Right atrium auricular region (tissue), 2 donors: ENCODE measurements at regions not wholly inside any gene's neighbourhood (a gene's known extent, or its start where the extent isn't known, plus 50 kb on each side); places are given as distances from the start of the nearest gene placed in this dataset.
A peak's percentile ranks its signal among the peaks of the same experiment; 100 is the strongest.
"Not testable (repeated sequence)": the region's sequence is repeated elsewhere in the genome, so short reads cannot be mapped to it uniquely, and the experiment has no call there.

Experiments
- DNase-seq: peaks from one replicate; pipeline ENCODE4 v3.0.0-alpha.2; 2019; ENCODE audit warnings: low spot score
- H3K27ac ChIP-seq, 2 donors: fragments of 200-600 bp; sonication (generic); 1 replicate in 1 of 2; 2 replicates in 1 of 2; pipeline ENCODE4 v1.5.1; 2016 to 2019
- H3K27me3 ChIP-seq, 2 donors: fragments of 200-600 bp; sonication (generic); one replicate each; pipeline versions ENCODE4 v1.5.1 to v1.6.0; 2017 to 2019
- H3K36me3 ChIP-seq: fragments of 200-600 bp; sonication (generic); one replicate; pipeline ENCODE4 v1.5.1; 2016
- H3K4me1 ChIP-seq, 2 donors: fragments of 200-600 bp; sonication (generic); one replicate each; pipeline versions ENCODE4 v1.5.1 to v1.6.0; 2017 to 2019
- H3K4me3 ChIP-seq, 2 donors: fragments of 200-600 bp; sonication (generic); 1 replicate in 1 of 2; 2 replicates in 1 of 2; pipeline ENCODE4 v1.5.1; 2017 to 2019; ENCODE audit warnings: mild to moderate bottlenecking in 1 of 2, moderate library complexity in 1 of 2
- H3K9me3 ChIP-seq, 2 donors: fragments of 200-600 bp; sonication (generic); one replicate each; pipeline ENCODE4 v1.5.1; 2019
- CTCF ChIP-seq, 2 donors: fragments of 200-600 bp; sonication (generic); IDR thresholded peaks; one replicate each; pipeline ENCODE4 v1.5.1; 2019; ENCODE audit warnings: antibody characterized with exemption in 2 of 2

DNA sequence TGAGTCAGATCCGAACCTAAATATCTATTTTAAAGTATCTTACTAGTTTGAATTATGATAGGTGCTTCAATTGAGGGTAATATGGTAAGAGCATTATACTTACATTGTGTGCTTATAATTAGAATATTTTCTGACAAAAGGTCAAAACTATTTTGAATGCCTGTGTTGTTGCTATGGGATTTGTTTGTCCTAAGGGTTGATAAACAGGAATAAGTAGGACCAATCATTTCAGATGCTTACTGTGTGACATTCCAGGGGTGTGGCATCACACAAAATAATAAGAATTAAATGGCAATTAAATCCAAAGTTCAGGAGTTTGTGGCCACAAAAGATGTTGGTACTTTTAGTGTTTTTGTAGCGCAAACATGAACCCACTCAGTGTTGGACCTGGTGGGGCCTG lies 256.2 kb upstream of the DDHD1 start:
- H3K9me3 ChIP-seq = no peaks in the 10 kb centered on the region
- H3K27me3 ChIP-seq = no peaks in the 10 kb centered on the region
- H3K27ac ChIP-seq = peak overlapping the region; percentile 28 to 56
- peaks cover 3 to 15% of the 10 kb centered on the region in 2 donors for H3K4me1 ChIP-seq
- no peak for TF ChIP-seq CTCF (IDR thresholded peaks at IDR 0.05)
- H3K36me3 ChIP-seq = no peaks in the 10 kb centered on the region
- no peak overlapping the region for H3K4me3 ChIP-seq
- no peak for DNase-seq

GRCh38 chr14:53408175-53408879 lies 255.2 kb upstream of the DDHD1 start:
- no peak overlapping the region for H3K4me3 ChIP-seq
- no peaks in the 10 kb centered on the region for H3K36me3 ChIP-seq
- H3K27ac ChIP-seq = no peak overlapping the region
- H3K9me3 ChIP-seq = no peaks in the 10 kb centered on the region
- no peaks in the 10 kb centered on the region for H3K27me3 ChIP-seq
- DNase-seq = no peak
- no peak for TF ChIP-seq CTCF (IDR thresholded peaks at IDR 0.05)
- H3K4me1 ChIP-seq = peaks cover 3 to 15% of the 10 kb centered on the region in 2 donors

DNA sequence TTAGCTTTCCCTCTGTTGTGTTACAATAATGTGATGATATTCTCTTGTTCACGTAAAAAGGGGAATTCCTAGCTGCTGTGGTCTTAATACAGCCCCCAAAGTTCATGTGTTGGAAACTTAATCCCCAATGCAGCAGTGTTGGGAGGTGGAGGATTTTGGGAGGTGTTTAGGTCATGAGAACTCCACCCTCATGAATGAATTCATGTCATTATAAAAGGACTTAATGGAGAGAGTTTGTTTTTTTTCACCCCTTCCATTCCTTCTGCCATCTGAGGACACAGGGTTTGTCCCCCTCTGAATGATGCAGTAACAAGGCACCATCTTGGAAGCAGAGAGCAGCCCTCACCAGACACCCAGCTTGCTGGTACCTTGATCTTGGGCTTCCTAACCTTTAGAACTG lies 253.4 kb upstream of the DDHD1 start:
- no peaks in the 10 kb centered on the region for H3K9me3 ChIP-seq
- H3K27me3 ChIP-seq = no peaks in the 10 kb centered on the region
- no peak for DNase-seq
- H3K4me1 ChIP-seq = peaks cover 3 to 15% of the 10 kb centered on the region in 2 donors
- no peak overlapping the region for H3K27ac ChIP-seq
- no peak overlapping the region for H3K4me3 ChIP-seq
- no peaks in the 10 kb centered on the region for H3K36me3 ChIP-seq
- TF ChIP-seq CTCF (IDR thresholded peaks at IDR 0.05) = no peak

- Histone ChIP-seq H3K4me1 (no peaks in the 10 kb centered on the region), H3K36me3 (no peaks in the 10 kb centered on the region), H3K27me3 (no peaks in the 10 kb centered on the region), H3K4me3 (no peak overlapping the region), H3K9me3 (no peaks in the 10 kb centered on the region), H3K27ac (no peak overlapping the region)
- DNase-seq = no peak
- TF ChIP-seq CTCF (IDR thresholded peaks at IDR 0.05) = no peak
These were observed 248.5 kb upstream of the DDHD1 start for GRCh38 chr14:53401646-53402045.

- DNase-seq = no peak
- TF ChIP-seq CTCF (IDR thresholded peaks at IDR 0.05) = no peak
- no peaks in the 10 kb centered on the region for H3K27me3 ChIP-seq
- H3K9me3 ChIP-seq = peaks cover 9 to 14% of the 10 kb centered on the region in 2 donors
- no peak overlapping the region for H3K27ac ChIP-seq
- H3K36me3 ChIP-seq = no peaks in the 10 kb centered on the region
- H3K4me3 ChIP-seq = no peak overlapping the region
- no peaks in the 10 kb centered on the region for H3K4me1 ChIP-seq
These were observed 245.9 kb upstream of the DDHD1 start for GRCh38 chr14:53399057-53399456.

DNA sequence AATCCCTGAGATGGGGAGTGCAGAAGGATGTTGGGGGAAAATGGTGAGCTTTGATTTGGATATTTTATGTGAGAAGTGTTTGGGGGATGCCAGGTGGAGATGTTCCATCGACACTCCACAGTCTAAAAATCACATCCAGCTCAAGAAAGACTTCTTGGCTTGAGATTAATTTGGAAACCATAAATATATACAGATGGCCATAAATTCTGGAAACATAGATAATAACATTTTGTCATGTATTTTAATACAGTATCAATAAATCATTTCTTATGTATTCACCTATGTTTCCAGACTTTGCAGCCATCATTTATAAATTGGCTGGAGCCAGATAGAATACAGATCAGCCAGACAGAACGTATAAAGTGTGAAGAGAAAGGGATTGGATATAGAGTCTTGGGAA lies 245.5 kb upstream of the DDHD1 start:
- H3K27me3 ChIP-seq = no peaks in the 10 kb centered on the region
- TF ChIP-seq CTCF (IDR thresholded peaks at IDR 0.05) = no peak
- no peaks in the 10 kb centered on the region for H3K4me1 ChIP-seq
- H3K4me3 ChIP-seq = no peak overlapping the region
- no peak overlapping the region for H3K27ac ChIP-seq
- H3K9me3 ChIP-seq = peaks cover 9 to 14% of the 10 kb centered on the region in 2 donors
- no peaks in the 10 kb centered on the region for H3K36me3 ChIP-seq
- no peak for DNase-seq

- peaks cover 9 to 14% of the 10 kb centered on the region in 2 donors for H3K9me3 ChIP-seq
- not testable (repeated sequence) for H3K27ac ChIP-seq
These were observed 242.1 kb upstream of the DDHD1 start for GRCh38 chr14:53395267-53395666.

More at GRCh38 chr14:53395267-53395666, 242.1 kb upstream of the DDHD1 start:
- H3K4me1 ChIP-seq, H3K27me3 ChIP-seq, DNase-seq, H3K36me3 ChIP-seq, H3K4me3 ChIP-seq: not testable (repeated sequence)
